Neutrophil (primary cell): ENCODE measurements at regions not wholly inside any gene's neighbourhood (a gene's known extent, or its start where the extent isn't known, plus 50 kb on each side); places are given as distances from the start of the nearest gene placed in this dataset.

Source experiments
- H3K27ac ChIP-seq: fragments of 200-600 bp; sonication (generic); 2 replicates; pipeline ENCODE4 v1.5.1; 2016; ENCODE audit warnings: mild to moderate bottlenecking, moderate library complexity
- H3K27me3 ChIP-seq: fragments of 200-600 bp; sonication (generic); 2 replicates; pipeline ENCODE4 v1.6.0; 2016; ENCODE audit warnings: mild to moderate bottlenecking
- H3K36me3 ChIP-seq: fragments of 200-600 bp; sonication (generic); 2 replicates; pipeline ENCODE4 v1.5.1; 2017
- H3K4me1 ChIP-seq, 2 experiments: fragments of 200-600 bp in 1 of 2; sonication (generic) in 1 of 2; 1 replicate in 1 of 2; 2 replicates in 1 of 2; pipeline versions ENCODE4 v1.5.1 to v1.6.1; 2013 to 2016; ENCODE audit warnings: low read depth in 1 of 2, low read length in 1 of 2, mild to moderate bottlenecking in 1 of 2, moderate library complexity in 1 of 2; ENCODE audit not compliant: control insufficient read depth in 1 of 2, insufficient read depth in 1 of 2
- H3K4me3 ChIP-seq, 2 experiments: fragments of 200-600 bp in 1 of 2; sonication (generic) in 1 of 2; 1 replicate in 1 of 2; 2 replicates in 1 of 2; pipeline ENCODE4 v1.5.1; 2013 to 2016; ENCODE audit warnings: low read depth in 1 of 2, low read length in 1 of 2, mild to moderate bottlenecking in 1 of 2, moderate library complexity in 1 of 2
- H3K9me3 ChIP-seq: fragments of 200-600 bp; sonication (generic); 2 replicates; pipeline ENCODE4 v1.5.1; 2016
- CTCF ChIP-seq: fragments of 200-600 bp; sonication (generic); IDR thresholded peaks from 2 replicates; pipeline ENCODE4 v1.5.1; 2016; ENCODE audit warnings: antibody characterized with exemption

GRCh38 chr20:1824181-1824580, 71.0 kb upstream of the SIRPA start:
- no peaks in the 10 kb centered on the region for H3K27me3 ChIP-seq
- peak overlapping the region; percentile 98 for H3K27ac ChIP-seq
- no peaks in the 10 kb centered on the region for H3K9me3 ChIP-seq
- H3K4me3 ChIP-seq: peak overlapping the region; percentile 21 to 32
- peaks cover 99 to 100% of the 10 kb centered on the region in 2 experiments for H3K4me1 ChIP-seq
- no peaks in the 10 kb centered on the region for H3K36me3 ChIP-seq
- no peak for TF ChIP-seq CTCF

GRCh38 chr20:1823450-1823844, 71.8 kb upstream of the SIRPA start:
- peak overlapping the region; percentile 98 for H3K27ac ChIP-seq
- H3K4me3 ChIP-seq: peak overlapping the region; percentile 1 to 53
- no peak for TF ChIP-seq CTCF
- H3K4me1 ChIP-seq: peaks cover 99 to 100% of the 10 kb centered on the region in 2 experiments
- no peaks in the 10 kb centered on the region for H3K27me3 ChIP-seq
- no peaks in the 10 kb centered on the region for H3K9me3 ChIP-seq
- H3K36me3 ChIP-seq: no peaks in the 10 kb centered on the region

GRCh38 chr20:1822564-1823449, 72.4 kb upstream of the SIRPA start:
- TF ChIP-seq CTCF: no peak
- no peaks in the 10 kb centered on the region for H3K27me3 ChIP-seq
- no peaks in the 10 kb centered on the region for H3K9me3 ChIP-seq
- peak overlapping the region; percentile 1 to 53 for H3K4me3 ChIP-seq
- H3K4me1 ChIP-seq: peaks cover 99 to 100% of the 10 kb centered on the region in 2 experiments
- no peaks in the 10 kb centered on the region for H3K36me3 ChIP-seq
- peak overlapping the region; percentile 98 for H3K27ac ChIP-seq

GRCh38 chr20:1820138-1821079, 74.8 kb upstream of the SIRPA start:
- no peaks in the 10 kb centered on the region for H3K9me3 ChIP-seq
- H3K36me3 ChIP-seq: no peaks in the 10 kb centered on the region
- H3K4me1 ChIP-seq: peaks cover 100% of the 10 kb centered on the region in 2 experiments
- peak; percentile 11 for TF ChIP-seq CTCF
- H3K27ac ChIP-seq: peak overlapping the region; percentile 98
- H3K27me3 ChIP-seq: no peaks in the 10 kb centered on the region
- H3K4me3 ChIP-seq: peak overlapping the region; percentile 43 to 53

- Histone ChIP-seq H3K9me3 (no peaks in the 10 kb centered on the region), H3K27me3 (no peaks in the 10 kb centered on the region), H3K4me3 (peak overlapping the region; percentile 43 to 53), H3K36me3 (no peaks in the 10 kb centered on the region), H3K4me1 (peaks cover 94 to 95% of the 10 kb centered on the region in 2 experiments), H3K27ac (peak overlapping the region; percentile 98)
- TF ChIP-seq CTCF: no peak
Observed at GRCh38 chr20:1819311-1820137, 75.7 kb upstream of the SIRPA start.
